H1 (cell line): ENCODE measurements at regions not wholly inside any gene's neighbourhood (a gene's known extent, or its start where the extent isn't known, plus 50 kb on each side); places are given as distances from the start of the nearest gene placed in this dataset.

Experiments used
- ASH2L ChIP-seq: fragments of 200-600, 300-600 bp; sonication (generic); IDR thresholded peaks from one replicate; pipeline ENCODE4 v1.7.1; 2017; ENCODE audit warnings: low read length
- BACH1 ChIP-seq: IDR thresholded peaks from 2 replicates; pipeline ENCODE4 v1.6.1; 2012; ENCODE audit warnings: low read length, improper control_type of control experiment
- BRCA1 ChIP-seq: IDR thresholded peaks from 2 replicates; pipeline ENCODE4 v1.6.1; 2012; ENCODE audit warnings: low read depth, low read length, improper control_type of control experiment
- EZH2 ChIP-seq: fragments of 200-600 bp; sonication (generic); IDR thresholded peaks from 2 replicates; pipeline ENCODE4 v1.7.1; 2012; ENCODE audit warnings: low read depth, mild to moderate bottlenecking, moderate library complexity, low read length, inconsistent platforms; ENCODE audit not compliant: severe bottlenecking
- KDM1A ChIP-seq: fragments of 200-600, 300-600 bp; sonication (generic); IDR thresholded peaks from 2 replicates; pipeline ENCODE4 v1.7.1; 2016; ENCODE audit warnings: mild to moderate bottlenecking, low read length, borderline replicate concordance
- KDM4A ChIP-seq: IDR thresholded peaks from one replicate; pipeline ENCODE4 v1.7.1; 2012; ENCODE audit warnings: low read depth, mild to moderate bottlenecking, moderate library complexity, low read length, inconsistent platforms; ENCODE audit not compliant: severe bottlenecking
- RFX5 ChIP-seq: IDR thresholded peaks from 2 replicates; pipeline ENCODE4 v1.6.1; 2011; ENCODE audit warnings: low read depth, low read length, improper control_type of control experiment, borderline replicate concordance
- SIRT6 ChIP-seq: IDR thresholded peaks from one replicate; pipeline ENCODE4 v1.7.1; 2012; ENCODE audit warnings: low read length, inconsistent platforms
- SRF ChIP-seq: IDR thresholded peaks from 2 replicates; pipeline ENCODE4 v1.6.1; 2011; ENCODE audit warnings: mild to moderate bottlenecking, low read depth, low read length, moderate library complexity
- TBP ChIP-seq: IDR thresholded peaks from 2 replicates; pipeline ENCODE4 v1.6.1; 2011; ENCODE audit warnings: low read depth, low read length, improper control_type of control experiment
- TF ChIP-seq, protein P1 (sequence below): IDR thresholded peaks from 2 replicates; pipeline ENCODE4 v1.6.1; 2012; ENCODE audit warnings: inconsistent platforms
- TF ChIP-seq, protein P2 (sequence below): IDR thresholded peaks from 2 replicates; pipeline ENCODE4 v1.6.1; 2011; ENCODE audit warnings: low read depth, mild to moderate bottlenecking, low read length; ENCODE audit not compliant: insufficient read depth

DNA sequence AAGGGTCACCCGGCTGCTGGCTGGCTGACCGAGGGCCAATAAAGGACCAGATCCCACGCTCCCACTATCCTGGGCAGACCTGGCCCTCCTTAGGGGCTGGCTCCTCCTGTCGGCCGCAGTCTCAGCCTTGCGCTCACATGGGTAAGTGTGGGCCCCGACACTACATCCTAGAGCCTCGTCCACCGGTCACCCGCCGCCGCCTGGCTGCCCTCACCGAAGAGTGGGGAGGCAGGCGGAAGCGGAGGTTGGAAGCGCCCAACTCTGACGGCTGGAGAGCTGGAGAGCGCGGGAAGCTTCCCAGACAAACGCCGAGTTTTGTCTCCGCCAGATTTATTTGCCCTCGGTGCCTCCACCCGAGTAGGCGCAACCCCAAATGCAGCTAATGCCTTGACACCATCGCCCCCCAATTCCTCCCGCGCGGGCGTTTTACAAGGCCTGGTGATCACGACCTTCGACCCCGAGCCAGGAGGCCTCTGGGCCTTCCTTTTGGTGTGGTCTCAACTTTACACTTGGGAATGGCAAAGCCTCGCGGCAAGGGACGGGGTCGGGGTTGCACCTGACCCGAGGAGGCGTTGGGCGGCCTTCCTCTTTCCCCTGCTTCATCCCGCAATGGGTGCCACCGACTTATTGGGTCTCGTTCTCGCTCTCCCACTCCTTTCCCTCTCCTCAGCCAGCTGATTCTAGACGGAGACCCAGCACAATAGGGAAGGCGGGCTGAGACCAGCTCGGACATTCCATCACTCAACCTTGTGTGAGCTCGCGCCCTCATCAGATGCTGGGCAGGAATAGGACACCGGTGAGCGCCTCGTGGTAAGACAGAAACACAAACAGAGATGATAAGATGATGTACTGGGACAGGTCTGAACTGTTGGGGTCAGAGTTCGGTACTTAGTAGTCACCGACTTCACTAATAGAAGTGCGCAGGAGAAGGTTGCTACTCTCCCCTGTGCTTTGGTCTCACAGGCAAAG, 78.3 kb upstream of the ANO4 start (continued):
- TF ChIP-seq, protein P1, sequence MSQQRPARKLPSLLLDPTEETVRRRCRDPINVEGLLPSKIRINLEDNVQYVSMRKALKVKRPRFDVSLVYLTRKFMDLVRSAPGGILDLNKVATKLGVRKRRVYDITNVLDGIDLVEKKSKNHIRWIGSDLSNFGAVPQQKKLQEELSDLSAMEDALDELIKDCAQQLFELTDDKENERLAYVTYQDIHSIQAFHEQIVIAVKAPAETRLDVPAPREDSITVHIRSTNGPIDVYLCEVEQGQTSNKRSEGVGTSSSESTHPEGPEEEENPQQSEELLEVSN = peak; percentile 81
- TF ChIP-seq, protein P2, sequence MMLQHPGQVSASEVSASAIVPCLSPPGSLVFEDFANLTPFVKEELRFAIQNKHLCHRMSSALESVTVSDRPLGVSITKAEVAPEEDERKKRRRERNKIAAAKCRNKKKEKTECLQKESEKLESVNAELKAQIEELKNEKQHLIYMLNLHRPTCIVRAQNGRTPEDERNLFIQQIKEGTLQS = no peak
- TF ChIP-seq KDM1A = peak; percentile 28; the same call in 1 of the 2 replicates
- TF ChIP-seq BACH1 = no peak
- no peak for TF ChIP-seq SIRT6
- TF ChIP-seq RFX5 = no peak
- TF ChIP-seq TBP = no peak
- TF ChIP-seq SRF = no peak
- TF ChIP-seq ASH2L = no peak
- TF ChIP-seq BRCA1 = no peak
- TF ChIP-seq KDM4A = no peak
- no peak for TF ChIP-seq EZH2
